ENCODE measurements at regions not wholly inside any gene's neighbourhood (a gene's known extent, or its start where the extent isn't known, plus 50 kb on each side); places are given as distances from the start of the nearest gene placed in this dataset.

GRCh38 chr6:98002678-98003077, 719.7 kb upstream of the MMS22L start:
- ChIA-PET CTCF (no interaction called here), POLR2A (no interaction called here)

GRCh38 chr6:98014442-98015201, 731.6 kb upstream of the MMS22L start:
- Histone ChIP-seq H3K27ac (ENCODE audit: low read depth, low read length) (no peak overlapping the region), H3K4me3 (ENCODE audit: low read depth, low read length) (no peak overlapping the region), H3K9me3 (ENCODE audit: control insufficient read depth, insufficient read depth, low read length) (no peaks in the 10 kb centered on the region), H3K27me3 (ENCODE audit: control insufficient read depth, insufficient read depth, low read length) (no peaks in the 10 kb centered on the region)
- ChIA-PET POLR2A (no interaction called here), CTCF (no interaction called here)
- TF ChIP-seq CTCF (IDR thresholded peaks at IDR 0.05; ENCODE audit: low read depth, low read length), result no peak
- no peak for DNase-seq (ENCODE audit: low read depth, low spot score)

More at GRCh38 chr6:98002678-98003077, 719.7 kb upstream of the MMS22L start:
- DNase-seq (ENCODE audit: low read depth, low spot score), result no peak
- Histone ChIP-seq H3K27me3 (ENCODE audit: control insufficient read depth, insufficient read depth, low read length) (no peaks in the 10 kb centered on the region), H3K4me3 (ENCODE audit: low read depth, low read length) (no peak overlapping the region), H3K27ac (ENCODE audit: low read depth, low read length) (no peak overlapping the region), H3K9me3 (ENCODE audit: control insufficient read depth, insufficient read depth, low read length) (no peaks in the 10 kb centered on the region)
- TF ChIP-seq CTCF (IDR thresholded peaks at IDR 0.05; ENCODE audit: low read depth, low read length), result no peak

- H3K27me3 ChIP-seq (ENCODE audit: control insufficient read depth, insufficient read depth, low read length), result no peaks in the 10 kb centered on the region
- TF ChIP-seq CTCF (IDR thresholded peaks at IDR 0.05; ENCODE audit: low read depth, low read length), result no peak
- POLR2A ChIA-PET, result no interaction called here
- no peak for DNase-seq (ENCODE audit: low read depth, low spot score)
- H3K9me3 ChIP-seq (ENCODE audit: control insufficient read depth, insufficient read depth, low read length), result no peaks in the 10 kb centered on the region
- no peak overlapping the region for H3K4me3 ChIP-seq (ENCODE audit: low read depth, low read length)
- H3K27ac ChIP-seq (ENCODE audit: low read depth, low read length), result no peak overlapping the region
- CTCF ChIA-PET, result no interaction called here
Observed at GRCh38 chr6:98016565-98016964, 733.5 kb upstream of the MMS22L start.

GRCh38 chr6:98020222-98020621, 737.2 kb upstream of the MMS22L start:
- no peak overlapping the region for H3K27ac ChIP-seq (ENCODE audit: low read depth, low read length)
- ChIA-PET CTCF (no interaction called here), POLR2A (no interaction called here)
- no peaks in the 10 kb centered on the region for H3K9me3 ChIP-seq (ENCODE audit: control insufficient read depth, insufficient read depth, low read length)
- H3K4me3 ChIP-seq (ENCODE audit: low read depth, low read length), result no peak overlapping the region
- H3K27me3 ChIP-seq (ENCODE audit: control insufficient read depth, insufficient read depth, low read length), result no peaks in the 10 kb centered on the region
- no peak for TF ChIP-seq CTCF (IDR thresholded peaks at IDR 0.05; ENCODE audit: low read depth, low read length)
- no peak for DNase-seq (ENCODE audit: low read depth, low spot score)

- no peak overlapping the region for H3K27ac ChIP-seq (ENCODE audit: low read depth, low read length)
- ChIA-PET CTCF (no interaction called here), POLR2A (no interaction called here)
- no peaks in the 10 kb centered on the region for H3K27me3 ChIP-seq (ENCODE audit: control insufficient read depth, insufficient read depth, low read length)
- no peak for TF ChIP-seq CTCF (IDR thresholded peaks at IDR 0.05; ENCODE audit: low read depth, low read length)
- DNase-seq (ENCODE audit: low read depth, low spot score), result no peak
- no peak overlapping the region for H3K4me3 ChIP-seq (ENCODE audit: low read depth, low read length)
- H3K9me3 ChIP-seq (ENCODE audit: control insufficient read depth, insufficient read depth, low read length), result no peaks in the 10 kb centered on the region
Observed at GRCh38 chr6:98024359-98024758, 741.3 kb upstream of the MMS22L start.

All from AG04450 (cell line).